PFSK-1 (cell line): ENCODE measurements at regions not wholly inside any gene's neighbourhood (a gene's known extent, or its start where the extent isn't known, plus 50 kb on each side); places are given as distances from the start of the nearest gene placed in this dataset.

Experiments used
- FOXP2 ChIP-seq: optimal IDR thresholded peaks from 2 replicates; pipeline ENCODE3; 2011; ENCODE audit warnings: borderline replicate concordance, control low read depth, inconsistent platforms; ENCODE audit not compliant: insufficient read depth; ENCODE audit errors: extremely low read length, extremely low read depth
- POLR2AphosphoS5 ChIP-seq: IDR thresholded peaks from 2 replicates; pipeline ENCODE4 v1.6.1; 2012; ENCODE audit warnings: low read depth, mild to moderate bottlenecking, control low read depth, low read length, moderate library complexity
- TAF1 ChIP-seq: IDR thresholded peaks from 2 replicates; pipeline ENCODE4 v1.6.1; 2012; ENCODE audit warnings: low read length, control low read depth, borderline replicate concordance; ENCODE audit not compliant: insufficient read depth
- TF ChIP-seq, protein P1 (sequence below), 2 experiments: IDR thresholded peaks; 2 replicates each; pipeline versions ENCODE4 v1.6.1 to v1.8.0; 2011 to 2012; ENCODE audit warnings: low read depth in 2 of 2, low read length in 2 of 2, control low read depth in 1 of 2, inconsistent platforms in 1 of 2, mild to moderate bottlenecking in 1 of 2, moderate library complexity in 1 of 2; ENCODE audit not compliant: insufficient read depth in 1 of 2

DNA sequence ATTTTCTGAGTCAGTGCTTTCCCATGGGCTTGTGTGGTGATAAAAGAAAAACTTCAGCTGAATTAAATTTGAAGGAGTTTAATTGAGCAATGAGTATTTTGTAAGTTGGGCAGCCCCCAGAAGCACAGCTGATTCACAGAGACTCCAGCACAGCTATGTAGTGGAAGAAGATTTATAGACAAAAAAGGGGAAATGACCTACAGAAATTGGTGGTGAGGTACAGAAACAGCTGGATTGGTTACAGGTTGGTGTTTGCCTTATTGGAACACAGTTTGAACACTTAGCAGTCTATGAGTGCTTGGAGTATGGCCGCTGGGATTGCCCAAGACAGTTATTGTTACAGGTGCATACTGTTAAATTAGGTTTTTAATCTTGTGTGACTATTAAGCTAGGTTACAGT is 96.9 kb upstream of the PTPRK start:
- TF ChIP-seq FOXP2 (no peak), POLR2AphosphoS5 (no peak), TAF1 (no peak)
- TF ChIP-seq, protein P1, sequence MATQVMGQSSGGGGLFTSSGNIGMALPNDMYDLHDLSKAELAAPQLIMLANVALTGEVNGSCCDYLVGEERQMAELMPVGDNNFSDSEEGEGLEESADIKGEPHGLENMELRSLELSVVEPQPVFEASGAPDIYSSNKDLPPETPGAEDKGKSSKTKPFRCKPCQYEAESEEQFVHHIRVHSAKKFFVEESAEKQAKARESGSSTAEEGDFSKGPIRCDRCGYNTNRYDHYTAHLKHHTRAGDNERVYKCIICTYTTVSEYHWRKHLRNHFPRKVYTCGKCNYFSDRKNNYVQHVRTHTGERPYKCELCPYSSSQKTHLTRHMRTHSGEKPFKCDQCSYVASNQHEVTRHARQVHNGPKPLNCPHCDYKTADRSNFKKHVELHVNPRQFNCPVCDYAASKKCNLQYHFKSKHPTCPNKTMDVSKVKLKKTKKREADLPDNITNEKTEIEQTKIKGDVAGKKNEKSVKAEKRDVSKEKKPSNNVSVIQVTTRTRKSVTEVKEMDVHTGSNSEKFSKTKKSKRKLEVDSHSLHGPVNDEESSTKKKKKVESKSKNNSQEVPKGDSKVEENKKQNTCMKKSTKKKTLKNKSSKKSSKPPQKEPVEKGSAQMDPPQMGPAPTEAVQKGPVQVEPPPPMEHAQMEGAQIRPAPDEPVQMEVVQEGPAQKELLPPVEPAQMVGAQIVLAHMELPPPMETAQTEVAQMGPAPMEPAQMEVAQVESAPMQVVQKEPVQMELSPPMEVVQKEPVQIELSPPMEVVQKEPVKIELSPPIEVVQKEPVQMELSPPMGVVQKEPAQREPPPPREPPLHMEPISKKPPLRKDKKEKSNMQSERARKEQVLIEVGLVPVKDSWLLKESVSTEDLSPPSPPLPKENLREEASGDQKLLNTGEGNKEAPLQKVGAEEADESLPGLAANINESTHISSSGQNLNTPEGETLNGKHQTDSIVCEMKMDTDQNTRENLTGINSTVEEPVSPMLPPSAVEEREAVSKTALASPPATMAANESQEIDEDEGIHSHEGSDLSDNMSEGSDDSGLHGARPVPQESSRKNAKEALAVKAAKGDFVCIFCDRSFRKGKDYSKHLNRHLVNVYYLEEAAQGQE (IDR thresholded peaks at IDR 0.05; ENCODE audit: insufficient read depth in 1 of 2, low read depth in 2 of 2, low read length in 2 of 2), result no peak
